ENCODE measurements at regions not wholly inside any gene's neighbourhood (a gene's known extent, or its start where the extent isn't known, plus 50 kb on each side); places are given as distances from the start of the nearest gene placed in this dataset.

DNA sequence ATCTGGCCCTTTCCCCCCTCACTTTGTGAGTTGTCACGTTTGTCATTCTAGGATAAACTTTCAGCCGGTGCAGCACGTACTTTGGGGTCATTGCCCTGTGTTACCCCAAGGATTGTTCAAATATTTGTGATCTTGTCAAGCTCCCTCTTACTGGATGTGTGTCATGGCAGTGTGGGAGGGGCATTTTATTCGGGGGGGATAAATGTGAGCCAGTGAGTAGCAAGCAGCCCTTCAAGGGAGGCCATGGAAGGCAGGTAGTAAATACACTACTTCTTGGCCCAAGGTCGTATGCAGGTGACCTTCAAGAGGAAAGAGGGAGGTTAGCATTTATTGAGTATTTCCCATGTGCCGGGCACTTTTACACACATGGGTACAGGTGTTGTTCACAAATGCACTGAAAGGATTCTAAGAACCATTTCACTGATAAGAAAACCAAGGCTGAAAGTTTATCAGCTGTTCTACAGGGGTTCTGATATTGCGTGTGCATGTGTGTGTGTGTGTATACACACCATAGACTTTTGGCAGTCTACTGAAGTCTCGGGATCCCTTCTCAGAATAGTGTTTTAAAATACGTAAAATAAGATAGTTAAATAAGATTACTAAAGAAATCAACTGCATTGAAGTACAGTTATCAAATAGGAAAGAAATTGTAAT is 410.3 kb upstream of the TBX3 start:
- DNase-seq (ENCODE audit: low spot score) = no peak

DNA sequence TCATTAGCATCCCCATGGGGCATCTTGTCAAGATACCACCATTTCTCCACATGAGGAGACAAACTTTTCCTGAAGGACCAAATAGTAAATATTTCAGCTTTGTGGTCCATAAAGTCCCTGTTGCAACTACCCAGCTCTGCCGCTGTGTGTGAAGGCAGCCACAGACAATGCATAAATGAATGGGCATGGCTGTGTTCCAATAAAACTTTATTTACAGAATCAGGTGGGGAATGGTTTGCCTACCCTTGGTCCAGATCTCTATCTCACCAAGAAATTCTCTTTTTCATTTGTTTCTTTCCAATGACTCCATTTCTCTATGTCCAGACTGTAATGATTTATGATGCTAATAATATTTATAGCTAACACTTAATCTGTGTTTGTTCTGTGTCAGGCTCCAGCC is 409.3 kb upstream of the TBX3 start:
- DNase-seq (ENCODE audit: low spot score) = no peak

DNA sequence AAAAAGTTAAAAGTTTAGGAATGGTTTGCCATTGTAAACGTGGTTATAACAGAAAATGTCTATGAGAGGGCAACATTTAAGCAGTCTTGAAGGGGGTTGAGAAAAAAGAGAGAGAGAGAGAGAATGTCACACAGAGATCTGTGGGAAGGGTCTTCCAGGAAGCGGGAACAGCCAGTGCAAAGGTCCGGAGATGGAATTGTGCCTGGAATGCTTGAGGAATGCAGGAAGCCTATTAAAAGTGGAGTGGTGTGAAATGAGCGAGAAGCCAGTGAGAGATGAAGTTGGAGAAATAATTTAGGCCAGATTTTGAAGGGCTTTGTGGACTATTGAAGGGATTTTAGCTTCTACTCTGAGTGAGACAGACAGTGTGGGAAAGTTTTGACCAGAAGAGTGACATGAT is 406.8 kb upstream of the TBX3 start:
- no peak for DNase-seq (ENCODE audit: low spot score)

DNA sequence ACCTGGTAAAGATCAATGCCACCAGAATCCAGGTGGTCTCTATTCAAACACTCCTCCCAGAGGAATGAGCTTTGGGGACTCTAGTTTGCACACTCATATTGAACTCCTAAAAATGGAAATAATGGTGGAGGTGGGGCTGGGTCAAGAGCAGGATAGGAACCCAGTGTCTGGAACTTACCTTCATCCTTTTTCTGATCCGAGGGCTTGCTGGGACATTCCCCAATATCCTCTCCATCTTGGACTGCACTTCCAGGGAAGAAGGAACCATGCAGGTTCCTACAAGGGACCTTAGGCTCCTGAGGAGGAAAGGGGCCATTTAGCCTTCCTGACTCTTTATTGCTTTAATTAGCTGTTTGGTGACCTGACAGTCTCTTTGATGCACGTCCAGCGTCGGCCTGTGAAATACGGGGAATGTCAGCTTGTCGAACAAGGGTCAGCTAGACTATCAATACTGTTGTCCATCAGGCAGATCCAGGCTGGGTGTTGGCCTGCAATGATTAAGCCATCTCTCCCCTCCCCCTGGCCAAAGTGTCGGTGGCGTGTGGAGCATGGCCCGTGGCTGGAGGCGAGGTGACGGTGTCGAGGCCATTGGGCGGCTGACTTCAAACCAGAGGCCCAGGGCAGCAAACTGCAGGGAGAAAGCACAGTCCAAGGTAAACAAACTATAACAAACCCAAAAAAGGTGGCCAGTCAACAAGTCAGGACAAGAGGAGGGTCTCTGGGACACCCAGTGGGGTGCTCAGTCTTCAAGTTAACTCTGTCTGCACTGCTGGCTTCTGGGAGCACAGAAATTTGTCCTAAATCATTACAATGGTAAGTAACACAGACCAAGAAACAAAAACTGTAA is 405.2 kb upstream of the TBX3 start:
- DNase-seq (ENCODE audit: low spot score) = no peak

DNA sequence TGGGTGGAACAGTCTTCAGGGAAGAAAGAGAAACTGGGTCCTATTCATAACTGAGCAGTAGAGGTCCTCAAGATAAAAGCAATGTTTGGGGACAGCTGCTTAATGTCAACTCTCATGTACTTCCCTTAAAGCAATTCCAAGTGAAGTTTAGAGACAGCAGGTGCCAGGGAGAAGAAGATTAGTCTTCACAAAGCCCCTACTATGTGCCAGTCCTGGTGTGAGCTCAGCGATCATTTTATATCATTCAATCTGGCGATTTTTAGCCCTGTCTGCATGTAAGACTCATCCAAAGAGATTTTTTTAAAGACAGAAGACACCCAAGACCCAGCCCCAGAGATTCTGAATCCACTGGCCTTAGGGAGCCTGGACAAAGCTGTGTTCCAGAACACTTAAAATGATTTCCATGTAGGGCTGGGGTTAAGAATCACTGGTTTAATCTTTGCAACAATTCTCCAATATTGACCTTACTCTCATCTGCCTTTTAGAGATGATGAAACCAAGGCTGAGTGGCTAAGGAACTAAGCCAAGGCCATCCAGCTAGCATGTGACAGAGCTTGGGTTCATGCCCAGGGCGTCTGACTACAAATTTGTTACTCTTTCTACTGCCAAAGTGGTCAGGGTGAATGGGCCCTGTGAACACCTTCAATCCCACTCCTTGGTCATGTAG is 404.5 kb upstream of the TBX3 start:
- no peak for DNase-seq (ENCODE audit: low spot score)

DNA sequence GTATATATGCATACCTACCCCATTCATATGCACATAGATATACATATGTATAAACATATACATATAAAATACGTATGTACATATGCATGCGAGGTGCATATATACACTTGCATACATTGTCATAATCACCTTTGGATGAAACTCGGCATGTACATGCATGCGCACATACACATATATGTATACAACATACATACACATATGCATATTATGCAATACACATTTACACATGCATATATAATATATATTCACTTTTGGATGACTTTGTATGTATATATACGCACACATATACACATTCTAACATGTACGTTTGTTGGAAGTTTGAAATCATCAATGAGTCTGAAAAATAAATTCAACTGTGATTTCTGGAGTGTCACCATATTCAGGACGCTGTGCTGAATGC is 401.6 kb upstream of the TBX3 start:
- no peak for DNase-seq (ENCODE audit: low spot score)

DNA sequence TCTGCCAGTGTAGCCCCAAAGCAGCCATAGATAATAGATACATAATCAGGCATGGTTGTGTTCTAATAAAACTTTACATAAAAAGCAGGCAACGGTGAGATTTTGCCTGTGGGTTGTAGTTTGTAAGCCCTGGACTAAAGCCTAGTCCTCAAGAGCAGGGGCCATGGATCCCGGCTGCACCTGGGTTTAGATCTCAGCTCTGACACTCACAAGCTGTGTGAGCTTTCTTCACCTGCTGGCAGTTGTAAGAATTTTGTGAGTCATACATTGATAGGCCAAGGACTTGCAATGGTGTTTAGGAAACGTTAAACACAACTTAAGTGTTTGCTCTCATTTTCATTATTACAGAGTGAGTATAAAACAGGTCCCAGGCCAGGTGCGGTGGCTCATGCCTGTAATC is 395.8 kb upstream of the TBX3 start:
- no peak for DNase-seq (ENCODE audit: low spot score)

DNA sequence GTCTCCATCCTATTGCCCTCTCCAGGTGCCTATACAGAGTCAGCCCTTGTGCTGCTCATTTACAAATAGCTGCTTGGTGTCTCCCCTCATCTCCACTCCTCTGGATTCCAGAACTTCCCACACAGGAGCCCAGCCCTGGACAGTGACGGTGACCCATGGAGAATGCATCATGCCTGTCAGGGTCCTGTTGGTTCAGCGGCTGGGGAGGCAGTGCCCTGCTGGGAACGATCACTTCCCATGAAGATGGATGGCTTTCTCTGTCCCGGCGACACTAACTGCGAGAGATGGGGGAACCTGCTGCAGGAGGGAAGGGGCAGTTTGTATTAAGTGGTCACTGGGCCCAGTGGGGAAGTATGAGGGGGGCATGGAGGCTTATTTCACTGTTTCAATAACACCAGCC is 395.0 kb upstream of the TBX3 start:
- DNase-seq (ENCODE audit: low spot score) = no peak

DNA sequence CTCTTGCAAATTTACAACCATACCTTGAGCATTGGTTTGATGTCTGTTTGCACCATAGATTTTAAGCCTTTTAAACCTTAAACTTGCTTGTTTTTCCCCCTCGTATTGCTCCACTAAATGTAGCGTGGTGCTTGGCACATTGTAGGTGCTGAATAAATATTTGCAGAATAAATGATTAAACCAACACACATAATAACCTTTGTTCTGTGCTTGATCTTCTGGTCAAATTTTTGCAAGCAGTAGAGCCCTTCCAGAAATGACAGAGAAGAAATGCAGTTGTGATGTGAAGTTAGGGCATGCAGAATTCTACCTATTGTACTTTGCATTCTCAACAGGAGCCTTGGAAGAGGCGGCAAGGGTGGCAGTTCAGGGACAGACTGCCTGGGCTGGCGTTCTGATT is 394.4 kb upstream of the TBX3 start:
- no peak for DNase-seq (ENCODE audit: low spot score)

DNA sequence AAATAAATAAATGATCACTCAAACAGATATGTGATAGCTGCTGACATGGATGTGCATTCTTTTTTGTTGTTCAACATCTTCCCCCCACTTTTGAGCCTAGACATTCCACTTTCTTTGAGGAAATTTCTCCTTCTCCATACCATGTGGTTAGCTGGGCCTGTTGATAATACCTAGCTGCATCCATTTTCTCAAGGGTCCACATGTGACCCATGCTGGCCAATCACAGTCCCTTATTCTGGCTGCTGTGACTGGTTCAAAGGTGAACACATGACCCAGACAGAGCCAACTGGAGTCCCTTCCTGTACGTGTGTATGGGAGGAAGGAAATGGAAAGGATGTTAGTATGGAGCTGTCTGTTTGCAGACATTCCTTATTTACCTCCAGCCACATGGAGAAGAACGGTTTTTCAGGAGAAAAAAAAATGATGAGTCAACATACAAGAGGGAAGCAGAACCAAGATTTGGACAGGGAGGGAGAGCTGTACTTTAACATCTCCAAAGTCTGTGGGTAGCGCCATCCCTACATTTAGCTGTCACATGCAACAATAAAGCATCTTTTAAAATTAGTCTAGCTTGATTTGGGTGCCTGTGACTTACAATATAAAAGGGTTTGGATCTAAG is 391.7 kb upstream of the TBX3 start:
- no peak for DNase-seq (ENCODE audit: low spot score)

DNA sequence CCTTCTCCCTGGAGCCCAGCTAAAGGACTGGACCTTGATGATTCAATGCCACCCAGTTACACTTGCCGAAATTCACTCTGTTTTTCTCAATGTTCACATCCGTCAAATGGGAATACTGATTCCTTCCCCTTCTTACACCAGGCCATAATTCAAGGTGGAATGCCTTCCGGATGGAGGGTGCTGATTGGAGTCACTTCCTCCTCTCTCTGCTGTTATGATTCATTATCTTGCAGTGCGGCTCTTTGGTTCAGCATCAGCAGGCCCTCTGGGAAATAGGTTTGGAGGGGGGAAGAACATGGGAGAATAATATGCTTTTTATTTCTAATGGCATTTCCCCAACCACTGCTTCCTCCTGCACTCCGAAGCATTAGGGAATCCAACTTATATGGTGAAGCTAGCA is 390.6 kb upstream of the TBX3 start:
- DNase-seq (ENCODE audit: low spot score) = no peak

DNA sequence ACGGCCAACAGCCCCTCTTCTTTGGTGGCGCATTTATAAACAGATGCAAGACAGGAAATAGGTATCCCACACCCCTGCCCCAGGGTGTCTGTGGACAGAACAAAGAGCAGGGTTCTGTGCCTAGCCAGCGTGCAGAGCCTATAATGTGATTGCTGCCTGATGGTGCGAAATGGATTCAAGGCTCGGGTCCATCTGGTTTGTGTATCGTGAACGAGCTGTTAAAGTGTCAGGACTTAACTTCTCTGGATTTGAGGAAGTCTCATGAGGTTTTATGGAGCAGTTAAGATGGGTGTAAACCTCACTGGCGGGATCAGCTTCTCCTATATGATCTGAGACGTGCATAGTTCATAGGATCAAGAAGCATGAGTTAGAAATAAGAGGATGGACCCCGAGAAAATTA is 388.7 kb upstream of the TBX3 start:
- no peak for DNase-seq (ENCODE audit: low spot score)

DNA sequence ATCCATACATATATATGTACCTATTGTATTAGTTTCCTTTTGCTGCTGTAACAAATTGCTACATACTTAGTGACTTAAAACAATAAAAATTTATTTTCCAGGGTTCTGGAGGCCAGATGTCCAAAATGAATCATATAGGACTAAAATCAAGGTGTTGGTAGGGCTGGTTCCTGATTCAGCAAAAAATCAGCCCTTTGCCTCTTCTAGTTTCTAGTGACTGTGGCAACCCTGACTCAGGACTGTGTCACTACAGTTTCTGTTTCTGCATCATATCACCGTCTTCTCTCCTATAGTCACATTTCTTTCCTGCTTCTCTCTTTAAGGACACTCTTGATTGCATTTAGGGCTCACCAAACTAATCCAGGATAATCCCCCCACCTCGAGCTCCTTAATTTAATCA is 386.3 kb upstream of the TBX3 start:
- DNase-seq (ENCODE audit: low spot score) = no peak

DNA sequence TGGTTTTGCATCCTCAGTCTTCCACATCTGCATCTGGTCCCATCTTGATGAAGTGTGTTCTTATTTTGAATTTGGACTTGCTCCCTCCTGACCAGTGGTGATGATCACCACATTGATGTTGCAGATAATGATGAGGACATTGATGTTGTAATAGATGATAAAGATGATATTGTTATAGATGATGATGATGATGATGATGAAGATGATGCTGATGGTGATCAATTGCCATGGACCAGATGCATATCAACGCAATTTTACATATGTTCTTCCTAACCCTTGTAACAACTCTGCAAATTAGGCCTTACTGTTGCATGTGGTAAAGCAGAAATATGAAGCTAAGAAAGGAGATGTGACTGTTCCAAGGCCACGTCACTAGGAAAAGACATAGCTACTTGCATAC is 380.3 kb upstream of the TBX3 start:
- no peak for DNase-seq (ENCODE audit: low spot score)

DNA sequence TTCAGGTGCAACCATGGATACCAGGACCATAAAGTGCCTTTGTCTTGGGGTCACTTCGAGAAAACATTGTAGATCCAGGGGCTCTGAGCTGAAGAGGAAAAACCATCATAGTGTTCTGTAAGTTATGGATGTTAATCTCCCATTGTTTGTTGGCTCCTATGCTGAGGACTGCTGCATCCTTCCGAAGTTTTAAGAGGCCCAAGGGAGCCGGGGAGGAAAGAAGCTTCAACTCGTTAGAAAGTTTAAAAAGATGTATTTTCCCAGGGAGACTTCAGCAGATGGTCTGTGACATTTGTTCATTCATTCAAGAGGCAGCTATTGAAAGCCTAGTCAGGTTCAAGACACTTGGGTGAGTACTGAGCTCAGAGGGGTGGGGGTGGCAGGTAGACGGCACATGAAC is 378.8 kb upstream of the TBX3 start:
- DNase-seq (ENCODE audit: low spot score) = no peak

DNA sequence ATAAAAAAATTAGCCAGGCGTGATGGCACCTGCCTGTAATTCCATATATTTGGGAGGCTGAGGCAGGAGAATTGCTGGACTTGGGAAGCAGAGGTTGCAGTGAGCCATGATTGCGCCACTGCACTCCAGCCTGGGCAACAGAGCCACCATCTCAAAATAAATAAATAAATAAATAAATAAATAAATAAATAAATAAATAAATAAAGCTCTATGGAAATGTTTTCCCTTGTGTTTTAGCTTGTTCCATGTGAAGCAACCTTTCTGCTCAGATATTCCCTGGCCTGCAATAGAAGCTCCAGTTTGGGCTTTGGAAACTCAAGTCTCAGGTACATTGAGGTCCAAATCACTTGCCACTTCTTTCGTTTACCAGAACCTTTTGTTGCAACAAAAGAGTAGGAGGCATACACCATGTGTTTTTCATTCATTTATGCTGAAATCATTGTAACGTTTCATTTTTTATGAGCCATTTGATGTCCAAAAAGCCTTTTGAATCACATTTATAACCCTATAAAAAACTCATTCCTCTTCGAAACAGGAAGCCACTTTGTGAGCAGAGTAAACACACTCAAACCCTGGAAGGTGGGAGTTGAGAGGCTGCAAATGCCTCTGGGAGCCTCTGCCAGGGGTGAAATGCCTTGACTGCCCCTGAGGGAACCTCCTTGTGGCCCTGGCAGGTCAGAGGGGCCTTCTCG is 376.6 kb upstream of the TBX3 start:
- DNase-seq (ENCODE audit: low spot score) = no peak

DNA sequence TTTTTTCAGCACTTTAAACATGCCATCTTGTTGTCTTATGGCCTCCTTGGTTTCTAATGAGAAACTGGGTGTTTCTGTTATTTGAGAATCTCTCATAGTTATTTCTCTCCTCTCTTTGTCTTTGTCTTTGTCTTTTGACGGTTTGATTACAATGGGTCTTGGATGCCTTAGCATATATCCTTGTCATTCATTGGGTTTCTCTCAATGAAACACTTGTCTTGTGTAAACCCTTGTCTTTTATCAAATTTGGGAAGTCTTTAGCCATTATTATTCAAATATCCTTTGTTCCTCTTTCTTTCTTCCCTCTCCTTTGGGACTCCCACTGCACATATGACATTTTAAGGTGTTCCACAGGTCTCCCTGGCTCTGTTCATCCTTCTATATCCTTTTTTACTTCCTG is 373.5 kb upstream of the TBX3 start:
- no peak for DNase-seq (ENCODE audit: low spot score)

DNA sequence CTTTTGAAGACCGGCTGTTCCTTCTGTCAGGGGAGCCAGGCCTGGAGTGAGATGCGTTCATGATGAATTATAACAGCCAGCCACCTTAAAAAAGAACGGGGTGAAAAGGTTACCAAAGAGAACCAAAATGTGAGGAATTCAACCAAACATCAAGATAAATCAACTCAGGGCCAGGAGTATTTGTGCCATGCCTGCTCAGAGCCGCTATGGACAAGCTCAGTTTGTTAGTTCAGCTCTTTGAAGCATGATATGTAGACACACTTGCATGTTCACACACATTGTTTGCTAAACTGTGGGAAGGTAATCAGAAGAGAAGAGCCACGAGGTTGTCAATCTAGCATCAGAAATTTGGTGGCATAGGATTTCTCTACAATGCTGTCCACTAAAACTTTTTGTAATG is 367.4 kb upstream of the TBX3 start:
- no peak for DNase-seq (ENCODE audit: low spot score)

DNA sequence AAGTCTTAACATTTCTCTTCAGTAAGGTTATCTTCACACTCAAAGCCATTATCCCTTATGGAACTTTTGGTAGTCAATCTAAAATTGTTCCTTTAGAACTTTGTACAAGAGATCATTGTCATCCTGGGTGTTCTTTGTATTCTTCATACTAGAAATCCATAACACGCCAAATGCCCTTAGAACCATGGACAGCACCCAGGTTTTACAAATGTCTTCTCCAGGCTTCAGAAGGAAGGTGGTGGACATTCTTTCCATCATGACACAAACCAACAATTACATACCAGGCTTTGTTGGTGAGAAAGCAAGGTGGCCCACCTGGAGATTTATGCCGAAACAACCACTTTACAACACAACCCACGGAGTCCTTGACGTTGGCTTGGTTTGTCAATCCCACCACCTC is 365.6 kb upstream of the TBX3 start:
- no peak for DNase-seq (ENCODE audit: low spot score)

DNA sequence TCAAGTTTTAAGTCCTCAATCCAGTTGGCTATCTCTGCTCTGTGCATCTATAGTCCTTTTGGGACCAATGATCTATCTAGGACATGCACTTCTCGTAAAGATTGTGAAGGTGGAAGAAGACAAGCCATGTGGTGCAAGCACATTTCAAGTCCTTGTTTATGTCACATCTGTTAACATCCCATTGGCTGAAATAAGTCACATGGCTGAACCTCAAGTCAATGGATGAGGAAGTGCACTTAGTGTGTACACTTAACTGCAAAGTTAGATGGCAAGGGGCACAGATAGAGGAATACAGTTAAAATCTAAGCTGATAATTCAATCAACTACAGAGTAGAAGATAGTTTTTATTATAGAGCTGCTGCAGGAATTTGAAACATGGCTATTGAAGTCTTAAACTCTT is 362.8 kb upstream of the TBX3 start:
- DNase-seq (ENCODE audit: low spot score) = no peak

DNA sequence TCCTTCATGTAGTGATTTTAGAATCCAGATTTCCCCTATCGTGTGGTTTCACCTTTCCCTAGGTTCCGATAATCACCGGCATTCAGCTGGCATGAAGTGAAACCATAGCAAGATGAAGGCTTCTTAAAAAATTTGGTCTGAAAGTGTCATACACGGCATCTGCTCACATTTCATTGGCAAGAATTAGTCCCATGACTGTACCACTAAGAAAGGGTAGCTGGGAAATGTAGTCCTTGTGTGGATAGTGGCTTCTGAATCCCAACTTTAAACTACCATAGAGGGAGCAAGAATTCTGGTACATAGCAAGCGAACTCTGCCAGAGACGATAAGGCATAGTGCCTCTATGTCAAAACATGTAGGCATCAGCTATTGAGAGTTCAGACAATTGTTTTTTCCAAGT is 360.1 kb upstream of the TBX3 start:
- no peak for DNase-seq (ENCODE audit: low spot score)

DNA sequence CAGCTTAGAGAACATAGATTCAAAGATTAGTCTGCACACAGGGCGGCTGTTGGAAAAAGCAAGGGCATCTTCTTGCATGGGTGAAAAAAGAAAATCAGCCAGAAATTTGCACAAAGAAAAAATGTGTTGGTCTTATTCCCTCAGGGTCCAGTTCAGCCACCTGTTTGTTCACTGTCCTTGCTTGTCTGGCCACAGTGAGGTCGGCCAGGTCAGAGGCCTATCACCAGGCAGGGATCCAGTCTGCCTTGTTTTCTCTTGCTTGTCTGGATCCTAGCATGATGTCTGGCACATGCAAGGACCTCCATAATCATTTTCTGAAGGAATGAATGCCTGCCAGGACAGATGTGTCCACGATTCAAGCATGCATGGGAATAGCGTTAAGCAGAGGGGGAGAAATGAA is 359.1 kb upstream of the TBX3 start:
- DNase-seq (ENCODE audit: low spot score) = no peak

Data from mesenteric fat pad (tissue), 1 donor.